ENCODE measurements at regions not wholly inside any gene's neighbourhood (a gene's known extent, or its start where the extent isn't known, plus 50 kb on each side); places are given as distances from the start of the nearest gene placed in this dataset.

GRCh38 chr2:129689653-129690448 lies 289.6 kb upstream of the RAB6C start:
- TF ChIP-seq CTCF (IDR thresholded peaks at IDR 0.05; ENCODE audit: insufficient read depth, low read length), result no peak
- TF ChIP-seq POLR2AphosphoS5 (IDR thresholded peaks at IDR 0.05; ENCODE audit: low read depth), result no peak
- TF ChIP-seq, protein P1, sequence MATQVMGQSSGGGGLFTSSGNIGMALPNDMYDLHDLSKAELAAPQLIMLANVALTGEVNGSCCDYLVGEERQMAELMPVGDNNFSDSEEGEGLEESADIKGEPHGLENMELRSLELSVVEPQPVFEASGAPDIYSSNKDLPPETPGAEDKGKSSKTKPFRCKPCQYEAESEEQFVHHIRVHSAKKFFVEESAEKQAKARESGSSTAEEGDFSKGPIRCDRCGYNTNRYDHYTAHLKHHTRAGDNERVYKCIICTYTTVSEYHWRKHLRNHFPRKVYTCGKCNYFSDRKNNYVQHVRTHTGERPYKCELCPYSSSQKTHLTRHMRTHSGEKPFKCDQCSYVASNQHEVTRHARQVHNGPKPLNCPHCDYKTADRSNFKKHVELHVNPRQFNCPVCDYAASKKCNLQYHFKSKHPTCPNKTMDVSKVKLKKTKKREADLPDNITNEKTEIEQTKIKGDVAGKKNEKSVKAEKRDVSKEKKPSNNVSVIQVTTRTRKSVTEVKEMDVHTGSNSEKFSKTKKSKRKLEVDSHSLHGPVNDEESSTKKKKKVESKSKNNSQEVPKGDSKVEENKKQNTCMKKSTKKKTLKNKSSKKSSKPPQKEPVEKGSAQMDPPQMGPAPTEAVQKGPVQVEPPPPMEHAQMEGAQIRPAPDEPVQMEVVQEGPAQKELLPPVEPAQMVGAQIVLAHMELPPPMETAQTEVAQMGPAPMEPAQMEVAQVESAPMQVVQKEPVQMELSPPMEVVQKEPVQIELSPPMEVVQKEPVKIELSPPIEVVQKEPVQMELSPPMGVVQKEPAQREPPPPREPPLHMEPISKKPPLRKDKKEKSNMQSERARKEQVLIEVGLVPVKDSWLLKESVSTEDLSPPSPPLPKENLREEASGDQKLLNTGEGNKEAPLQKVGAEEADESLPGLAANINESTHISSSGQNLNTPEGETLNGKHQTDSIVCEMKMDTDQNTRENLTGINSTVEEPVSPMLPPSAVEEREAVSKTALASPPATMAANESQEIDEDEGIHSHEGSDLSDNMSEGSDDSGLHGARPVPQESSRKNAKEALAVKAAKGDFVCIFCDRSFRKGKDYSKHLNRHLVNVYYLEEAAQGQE (IDR thresholded peaks at IDR 0.05; ENCODE audit: insufficient replicate concordance, low read depth), result no peak
- no peak for TF ChIP-seq GABPA (IDR thresholded peaks at IDR 0.05; ENCODE audit: low read depth)

All from HL-60 (cell line).